GM23338 (cell line): ENCODE measurements at regions not wholly inside any gene's neighbourhood (a gene's known extent, or its start where the extent isn't known, plus 50 kb on each side); places are given as distances from the start of the nearest gene placed in this dataset.

Experiments
- ATAC-seq: fragments of 200-7000 bp; cut with Tn5 transposase; 3 replicates; pipeline ENCODE4 v1.9.1; 2020
- DNase-seq: peaks from one replicate; pipeline ENCODE4 v3.0.0-alpha.2; 2015; ENCODE audit warnings: low spot score
- H2AFZ ChIP-seq: fragments of 200-600 bp; sonication (generic); 2 replicates; pipeline ENCODE4 v1.8.0; 2016; ENCODE audit warnings: antibody characterized with exemption, mild to moderate bottlenecking, moderate library complexity
- H3F3A ChIP-seq: fragments of 200-600 bp; sonication (generic); replicated peaks from 2 replicates; pipeline ENCODE4 v1.8.0; 2017; ENCODE audit warnings: antibody characterized with exemption, mixed run types, low read depth
- H3K27ac ChIP-seq: fragments of 200-600 bp; sonication (generic); 2 replicates; pipeline ENCODE4 v1.6.1; 2016; ENCODE audit warnings: low read depth
- H3K27me3 ChIP-seq: fragments of 200-600 bp; sonication (generic); 2 replicates; pipeline ENCODE4 v1.8.0; 2016; ENCODE audit warnings: mild to moderate bottlenecking, mixed run types, moderate library complexity; ENCODE audit not compliant: insufficient read depth
- H3K36me3 ChIP-seq: fragments of 200-600 bp; sonication (generic); 2 replicates; pipeline ENCODE4 v1.8.0; 2016; ENCODE audit warnings: mild to moderate bottlenecking; ENCODE audit not compliant: insufficient read depth
- H3K4me1 ChIP-seq: fragments of 200-600 bp; sonication (generic); 2 replicates; pipeline ENCODE4 v1.8.0; 2016; ENCODE audit warnings: mild to moderate bottlenecking, moderate library complexity; ENCODE audit not compliant: insufficient read depth
- H3K4me2 ChIP-seq: fragments of 200-600 bp; sonication (generic); 2 replicates; pipeline ENCODE4 v1.7.1; 2017; ENCODE audit warnings: mixed run types
- H3K4me3 ChIP-seq: fragments of 200-600 bp; sonication (generic); 2 replicates; pipeline ENCODE4 v1.6.1; 2016; ENCODE audit warnings: mixed run types
- H3K79me2 ChIP-seq: fragments of 200-600 bp; sonication (generic); replicated peaks from 2 replicates; pipeline ENCODE4 v1.8.0; 2017; ENCODE audit warnings: mild to moderate bottlenecking; ENCODE audit not compliant: insufficient read depth
- H3K9me2 ChIP-seq: fragments of 200-600 bp; sonication (generic); 2 replicates; pipeline ENCODE4 v1.8.0; 2017; ENCODE audit not compliant: insufficient read depth
- H4K20me1 ChIP-seq: fragments of 200-600 bp; sonication (generic); replicated peaks from 2 replicates; pipeline ENCODE4 v1.8.0; 2017; ENCODE audit warnings: mild to moderate bottlenecking; ENCODE audit not compliant: insufficient read depth
- H3K27ac Mint-ChIP-seq: 2 replicates; pipeline ENCODE4 v1.8.0; 2020; ENCODE audit warnings: inconsistent platforms, mild to moderate bottlenecking, moderate library complexity, mixed read lengths
- H3K27me3 Mint-ChIP-seq: 3 replicates; pipeline ENCODE4 v1.8.0; 2022; ENCODE audit warnings: low read depth, mild to moderate bottlenecking, moderate library complexity, mixed read lengths, inconsistent platforms; ENCODE audit not compliant: insufficient read depth, poor library complexity
- H3K36me3 Mint-ChIP-seq: 3 replicates; pipeline ENCODE4 v1.8.0; 2021; ENCODE audit warnings: low read depth, mild to moderate bottlenecking, inconsistent platforms, moderate library complexity, mixed read lengths
- H3K4me1 Mint-ChIP-seq: 3 replicates; pipeline ENCODE4 v1.8.0; 2020; ENCODE audit warnings: mild to moderate bottlenecking, inconsistent platforms, mixed read lengths
- H3K4me3 Mint-ChIP-seq: 3 replicates; pipeline ENCODE4 v1.8.0; 2021; ENCODE audit warnings: moderate library complexity, mild to moderate bottlenecking, inconsistent platforms, mixed read lengths
- H3K9me3 Mint-ChIP-seq: 3 replicates; pipeline ENCODE4 v1.8.0; 2020; ENCODE audit warnings: moderate library complexity, mild to moderate bottlenecking, inconsistent platforms, mixed read lengths
- CREB1 ChIP-seq: fragments of 250-450 bp; sonication (Bioruptor Pico); IDR thresholded peaks from 2 replicates; pipeline ENCODE4 v1.5.0; 2020; ENCODE audit warnings: low read depth, mild to moderate bottlenecking, moderate library complexity
- CTCF ChIP-seq, 2 experiments: fragments of 200-600 bp in 1 of 2; sonication (generic) in 1 of 2; conservative IDR thresholded peaks; 2 replicates each; pipeline versions ENCODE4 v1.5.1 to v1.6.1; 2016 to 2017; ENCODE audit warnings: antibody characterized with exemption in 2 of 2, low read depth in 2 of 2, mild to moderate bottlenecking in 2 of 2, moderate library complexity in 1 of 2
- EZH2 ChIP-seq: fragments of 200-600 bp; sonication (generic); IDR thresholded peaks from one replicate; pipeline ENCODE4 v1.8.0; 2017; ENCODE audit warnings: antibody characterized with exemption, mild to moderate bottlenecking, low read depth; ENCODE audit not compliant: unreplicated experiment
- EZH2phosphoT487 ChIP-seq: fragments of 200-600 bp; sonication (generic); IDR thresholded peaks from one replicate; pipeline ENCODE4 v1.8.1; 2018; ENCODE audit warnings: antibody characterized with exemption; ENCODE audit not compliant: unreplicated experiment
- JUNB ChIP-seq: IDR thresholded peaks from one replicate; pipeline ENCODE4 v1.6.1; 2016; ENCODE audit warnings: antibody characterized with exemption; ENCODE audit not compliant: unreplicated experiment
- NANOG ChIP-seq: IDR thresholded peaks from 2 replicates; pipeline ENCODE4 v1.6.1; 2016; ENCODE audit warnings: antibody characterized with exemption, borderline replicate concordance
- POLR2AphosphoS5 ChIP-seq: IDR thresholded peaks from 2 replicates; pipeline ENCODE4 v1.6.1; 2016; ENCODE audit warnings: antibody characterized with exemption, low read depth
- REST ChIP-seq: IDR thresholded peaks from one replicate; pipeline ENCODE4 v1.6.1; 2018; ENCODE audit warnings: antibody characterized with exemption; ENCODE audit not compliant: unreplicated experiment
- STAT1 ChIP-seq: IDR thresholded peaks from one replicate; pipeline ENCODE4 v1.6.1; 2016; ENCODE audit warnings: antibody characterized with exemption; ENCODE audit not compliant: unreplicated experiment
- ZNF114 ChIP-seq: fragments of 250-450 bp; sonication (Bioruptor Pico); IDR thresholded peaks from 2 replicates; pipeline ENCODE4 v1.5.0; 2020; ENCODE audit warnings: mild to moderate bottlenecking, moderate library complexity
- ZNF331 ChIP-seq: fragments of 250-450 bp; sonication (Bioruptor Pico); IDR thresholded peaks from 2 replicates; pipeline ENCODE4 v1.5.0; 2020; ENCODE audit warnings: low read depth, mild to moderate bottlenecking, moderate library complexity
- ZNF462 ChIP-seq: fragments of 250-450 bp; sonication (Bioruptor Pico); IDR thresholded peaks from 2 replicates; pipeline ENCODE4 v1.5.0; 2020; ENCODE audit warnings: mild to moderate bottlenecking, moderate library complexity
- TF ChIP-seq, protein P1 (sequence below): IDR thresholded peaks from 2 replicates; pipeline ENCODE4 v1.6.1; 2016; ENCODE audit warnings: antibody characterized with exemption

DNA sequence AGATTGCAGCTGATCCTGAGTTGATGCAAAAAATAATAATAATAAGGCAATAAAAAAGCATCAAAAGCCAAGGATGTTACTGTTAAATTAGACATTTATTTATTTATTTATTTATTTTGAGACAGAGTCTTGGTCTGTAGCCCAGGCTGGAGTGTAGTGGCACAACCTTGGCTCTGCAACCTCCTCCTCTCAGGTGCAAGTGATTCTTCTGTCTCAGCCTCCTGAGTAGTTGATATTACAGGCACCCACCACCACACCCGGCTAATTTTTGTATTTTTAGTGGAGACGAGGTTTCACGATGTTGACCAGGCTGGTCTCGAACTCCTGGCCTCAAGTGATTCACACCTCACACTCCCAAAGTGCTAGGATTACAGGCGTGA, 465.5 kb upstream of the NRP1 start:
- no peaks in the 10 kb centered on the region for H3K27me3 Mint-ChIP-seq
- H2AFZ ChIP-seq: no peak overlapping the region
- no peaks in the 10 kb centered on the region for H3F3A ChIP-seq
- H3K36me3 Mint-ChIP-seq: no peaks in the 10 kb centered on the region
- 0 out of 2 replicates have a peak, but pooled peaks cover 9% of the 10 kb centered on the region for H3K9me2 ChIP-seq
- H3K4me1 ChIP-seq: peaks cover 4% of the 10 kb centered on the region; the same call in 1 of the 2 replicates
- no peaks in the 10 kb centered on the region for H3K27me3 ChIP-seq
- no peak for TF ChIP-seq ZNF331 (CRISPR knock-in tag)
- no peak for TF ChIP-seq EZH2
- TF ChIP-seq ZNF114 (CRISPR knock-in tag): no peak
- TF ChIP-seq STAT1: no peak
- no peak for TF ChIP-seq CREB1 (CRISPR knock-in tag)
- TF ChIP-seq POLR2AphosphoS5: no peak
- TF ChIP-seq NANOG: no peak
- no peak for TF ChIP-seq JUNB
- TF ChIP-seq, protein P1, sequence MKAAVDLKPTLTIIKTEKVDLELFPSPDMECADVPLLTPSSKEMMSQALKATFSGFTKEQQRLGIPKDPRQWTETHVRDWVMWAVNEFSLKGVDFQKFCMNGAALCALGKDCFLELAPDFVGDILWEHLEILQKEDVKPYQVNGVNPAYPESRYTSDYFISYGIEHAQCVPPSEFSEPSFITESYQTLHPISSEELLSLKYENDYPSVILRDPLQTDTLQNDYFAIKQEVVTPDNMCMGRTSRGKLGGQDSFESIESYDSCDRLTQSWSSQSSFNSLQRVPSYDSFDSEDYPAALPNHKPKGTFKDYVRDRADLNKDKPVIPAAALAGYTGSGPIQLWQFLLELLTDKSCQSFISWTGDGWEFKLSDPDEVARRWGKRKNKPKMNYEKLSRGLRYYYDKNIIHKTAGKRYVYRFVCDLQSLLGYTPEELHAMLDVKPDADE: no peak
- TF ChIP-seq REST: no peak
- TF ChIP-seq EZH2phosphoT487: no peak
- TF ChIP-seq CTCF (conservative IDR thresholded peaks at IDR 0.05; ENCODE audit: low read depth in 2 of 2): no peak
- TF ChIP-seq ZNF462 (CRISPR knock-in tag): no peak
- no peak overlapping the region for H3K4me3 Mint-ChIP-seq
- DNase-seq (no peak), ATAC-seq (no peak)
- H4K20me1 ChIP-seq: no peaks in the 10 kb centered on the region
- no peak overlapping the region for H3K4me2 ChIP-seq
- H3K36me3 ChIP-seq: no peaks in the 10 kb centered on the region; the same call in 1 of the 2 replicates
- peaks cover 12% of the 10 kb centered on the region for H3K4me1 Mint-ChIP-seq
- H3K79me2 ChIP-seq: no peaks in the 10 kb centered on the region
- H3K27ac Mint-ChIP-seq: no peak overlapping the region
- no peak overlapping the region for H3K27ac ChIP-seq
- H3K4me3 ChIP-seq: no peak overlapping the region
- no peaks in the 10 kb centered on the region for H3K9me3 Mint-ChIP-seq
